SK-N-SH treated with all-trans-retinoic acid at 6 μM for 48 hours (cell line): ENCODE measurements at regions not wholly inside any gene's neighbourhood (a gene's known extent, or its start where the extent isn't known, plus 50 kb on each side); places are given as distances from the start of the nearest gene placed in this dataset.

Experiments
- ATAC-seq: fragments of 200-7000 bp; cut with Tn5 transposase; 3 replicates; pipeline ENCODE4 v1.9.1; 2020; ENCODE audit warnings: mild to moderate bottlenecking, moderate library complexity
- ARNTL ChIP-seq: fragments of 450-650 bp; formaldehyde crosslinking; IDR thresholded peaks from 2 replicates; pipeline ENCODE4 v1.5.0; 2020; ENCODE audit warnings: low read depth, mild to moderate bottlenecking, moderate library complexity, borderline replicate concordance
- BACH2 ChIP-seq: fragments of 250-450 bp; sonication (Bioruptor Pico); IDR thresholded peaks from 2 replicates; pipeline ENCODE4 v1.9.0; 2021; ENCODE audit warnings: mild to moderate bottlenecking, borderline replicate concordance
- CSDC2 ChIP-seq: fragments of 250-450 bp; sonication (Bioruptor Pico); IDR thresholded peaks from 2 replicates; pipeline ENCODE4 v1.5.0; 2020; ENCODE audit warnings: mild to moderate bottlenecking, moderate library complexity
- ESRRG ChIP-seq: fragments of 250-450 bp; sonication (Bioruptor Pico); IDR thresholded peaks from 2 replicates; pipeline ENCODE4 v1.6.1; 2021; ENCODE audit warnings: mild to moderate bottlenecking
- GLIS3 ChIP-seq: fragments of 250-450 bp; sonication (Bioruptor Pico); IDR thresholded peaks from 2 replicates; pipeline ENCODE4 v1.5.0; 2020; ENCODE audit warnings: mild to moderate bottlenecking, moderate library complexity
- ISL1 ChIP-seq: fragments of 250-450 bp; sonication (Bioruptor Pico); IDR thresholded peaks from 2 replicates; pipeline ENCODE4 v2.1.2; 2022; ENCODE audit warnings: mild to moderate bottlenecking, moderate library complexity
- OSR1 ChIP-seq: fragments of 250-450 bp; sonication (Bioruptor Pico); IDR thresholded peaks from 2 replicates; pipeline ENCODE4 v1.8.0; 2022; ENCODE audit warnings: moderate library complexity, mild to moderate bottlenecking, inconsistent platforms
- PPARA ChIP-seq: fragments of 250-450 bp; sonication (Bioruptor Pico); IDR thresholded peaks from 2 replicates; pipeline ENCODE4 v1.5.0; 2020; ENCODE audit warnings: mild to moderate bottlenecking, borderline replicate concordance
- RARB ChIP-seq: fragments of 250-450 bp; sonication (Bioruptor Pico); IDR thresholded peaks from 2 replicates; pipeline ENCODE4 v1.8.0; 2021; ENCODE audit warnings: mild to moderate bottlenecking, moderate library complexity
- TCF4 ChIP-seq: fragments of 250-450 bp; sonication (Bioruptor Pico); IDR thresholded peaks from 2 replicates; pipeline ENCODE4 v1.8.0; 2021; ENCODE audit warnings: mild to moderate bottlenecking, moderate library complexity, borderline replicate concordance
- TOX ChIP-seq: fragments of 250-450 bp; sonication (Bioruptor Pico); IDR thresholded peaks from 2 replicates; pipeline ENCODE4 v1.8.0; 2021; ENCODE audit warnings: mild to moderate bottlenecking, moderate library complexity, borderline replicate concordance
- ZC3H10 ChIP-seq: fragments of 250-450 bp; sonication (Bioruptor Pico); IDR thresholded peaks from 2 replicates; pipeline ENCODE4 v1.5.1; 2021; ENCODE audit warnings: mild to moderate bottlenecking, moderate library complexity
- ZFP30 ChIP-seq: fragments of 450-650 bp; formaldehyde crosslinking; IDR thresholded peaks from 2 replicates; pipeline ENCODE4 v1.5.0; 2022; ENCODE audit warnings: mild to moderate bottlenecking, moderate library complexity
- ZNF565 ChIP-seq: fragments of 450-650 bp; formaldehyde crosslinking; conservative IDR thresholded peaks from 2 replicates; pipeline ENCODE4 v1.5.0; 2020; ENCODE audit warnings: low read depth, mild to moderate bottlenecking, moderate library complexity
- ZNF70 ChIP-seq: fragments of 450-650 bp; formaldehyde crosslinking; IDR thresholded peaks from 2 replicates; pipeline ENCODE4 v1.5.0; 2020; ENCODE audit warnings: mild to moderate bottlenecking, moderate library complexity
- ZNF8 ChIP-seq: fragments of 450-650 bp; formaldehyde crosslinking; IDR thresholded peaks from 2 replicates; pipeline ENCODE4 v1.5.0; 2020; ENCODE audit warnings: mild to moderate bottlenecking, moderate library complexity
- TF ChIP-seq, protein P1 (sequence below): fragments of 250-450 bp; sonication (Bioruptor Pico); IDR thresholded peaks from 2 replicates; pipeline ENCODE4 v1.8.0; 2021; ENCODE audit warnings: low read depth, mild to moderate bottlenecking, moderate library complexity, borderline replicate concordance
- TF ChIP-seq, protein P2 (sequence below): fragments of 250-450 bp; sonication (Bioruptor Pico); IDR thresholded peaks from 2 replicates; pipeline ENCODE4 v1.5.1; 2020; ENCODE audit warnings: low read depth, mild to moderate bottlenecking, moderate library complexity
- TF ChIP-seq, protein P3 (sequence below): fragments of 250-450 bp; sonication (Bioruptor Pico); IDR thresholded peaks from 2 replicates; pipeline ENCODE4 v1.5.0; 2020; ENCODE audit warnings: mild to moderate bottlenecking, moderate library complexity
- TF ChIP-seq, protein P4 (sequence below): fragments of 250-450 bp; sonication (Bioruptor Pico); IDR thresholded peaks from 2 replicates; pipeline ENCODE4 v1.8.0; 2020; ENCODE audit warnings: mild to moderate bottlenecking, moderate library complexity, borderline replicate concordance

DNA sequence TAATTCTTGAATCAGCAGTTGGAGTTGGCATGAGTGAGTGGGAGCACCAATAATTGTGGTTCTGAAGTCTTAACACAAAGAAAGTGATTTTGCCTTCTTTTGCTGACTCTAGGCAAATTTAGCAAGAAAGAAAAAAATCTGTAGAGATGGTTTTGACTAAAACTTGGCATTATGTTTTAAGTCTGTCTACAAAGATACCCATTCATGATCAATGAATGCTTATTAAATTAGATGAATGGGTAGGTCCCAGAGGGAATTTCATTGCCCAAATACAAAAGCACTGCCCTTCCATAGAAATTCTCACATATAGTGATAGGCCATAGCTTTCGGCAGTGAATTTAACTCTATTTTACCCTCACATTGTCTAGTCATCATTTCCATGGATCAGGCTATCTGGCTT is 428.6 kb upstream of the ADAMTSL1 start:
- no peak for TF ChIP-seq ARNTL (CRISPR knock-in tag)
- no peak for TF ChIP-seq TOX (CRISPR knock-in tag)
- no peak for TF ChIP-seq ZC3H10 (CRISPR knock-in tag)
- TF ChIP-seq, protein P1, sequence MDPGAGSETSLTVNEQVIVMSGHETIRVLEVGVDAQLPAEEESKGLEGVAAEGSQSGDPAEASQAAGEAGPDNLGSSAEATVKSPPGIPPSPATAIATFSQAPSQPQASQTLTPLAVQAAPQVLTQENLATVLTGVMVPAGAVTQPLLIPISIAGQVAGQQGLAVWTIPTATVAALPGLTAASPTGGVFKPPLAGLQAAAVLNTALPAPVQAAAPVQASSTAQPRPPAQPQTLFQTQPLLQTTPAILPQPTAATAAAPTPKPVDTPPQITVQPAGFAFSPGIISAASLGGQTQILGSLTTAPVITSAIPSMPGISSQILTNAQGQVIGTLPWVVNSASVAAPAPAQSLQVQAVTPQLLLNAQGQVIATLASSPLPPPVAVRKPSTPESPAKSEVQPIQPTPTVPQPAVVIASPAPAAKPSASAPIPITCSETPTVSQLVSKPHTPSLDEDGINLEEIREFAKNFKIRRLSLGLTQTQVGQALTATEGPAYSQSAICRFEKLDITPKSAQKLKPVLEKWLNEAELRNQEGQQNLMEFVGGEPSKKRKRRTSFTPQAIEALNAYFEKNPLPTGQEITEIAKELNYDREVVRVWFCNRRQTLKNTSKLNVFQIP (CRISPR knock-in tag), result no peak
- TF ChIP-seq ESRRG, result no peak
- TF ChIP-seq, protein P2, sequence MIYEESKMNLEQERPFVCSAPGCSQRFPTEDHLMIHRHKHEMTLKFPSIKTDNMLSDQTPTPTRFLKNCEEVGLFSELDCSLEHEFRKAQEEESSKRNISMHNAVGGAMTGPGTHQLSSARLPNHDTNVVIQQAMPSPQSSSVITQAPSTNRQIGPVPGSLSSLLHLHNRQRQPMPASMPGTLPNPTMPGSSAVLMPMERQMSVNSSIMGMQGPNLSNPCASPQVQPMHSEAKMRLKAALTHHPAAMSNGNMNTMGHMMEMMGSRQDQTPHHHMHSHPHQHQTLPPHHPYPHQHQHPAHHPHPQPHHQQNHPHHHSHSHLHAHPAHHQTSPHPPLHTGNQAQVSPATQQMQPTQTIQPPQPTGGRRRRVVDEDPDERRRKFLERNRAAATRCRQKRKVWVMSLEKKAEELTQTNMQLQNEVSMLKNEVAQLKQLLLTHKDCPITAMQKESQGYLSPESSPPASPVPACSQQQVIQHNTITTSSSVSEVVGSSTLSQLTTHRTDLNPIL (CRISPR knock-in tag), result no peak
- TF ChIP-seq, protein P3, sequence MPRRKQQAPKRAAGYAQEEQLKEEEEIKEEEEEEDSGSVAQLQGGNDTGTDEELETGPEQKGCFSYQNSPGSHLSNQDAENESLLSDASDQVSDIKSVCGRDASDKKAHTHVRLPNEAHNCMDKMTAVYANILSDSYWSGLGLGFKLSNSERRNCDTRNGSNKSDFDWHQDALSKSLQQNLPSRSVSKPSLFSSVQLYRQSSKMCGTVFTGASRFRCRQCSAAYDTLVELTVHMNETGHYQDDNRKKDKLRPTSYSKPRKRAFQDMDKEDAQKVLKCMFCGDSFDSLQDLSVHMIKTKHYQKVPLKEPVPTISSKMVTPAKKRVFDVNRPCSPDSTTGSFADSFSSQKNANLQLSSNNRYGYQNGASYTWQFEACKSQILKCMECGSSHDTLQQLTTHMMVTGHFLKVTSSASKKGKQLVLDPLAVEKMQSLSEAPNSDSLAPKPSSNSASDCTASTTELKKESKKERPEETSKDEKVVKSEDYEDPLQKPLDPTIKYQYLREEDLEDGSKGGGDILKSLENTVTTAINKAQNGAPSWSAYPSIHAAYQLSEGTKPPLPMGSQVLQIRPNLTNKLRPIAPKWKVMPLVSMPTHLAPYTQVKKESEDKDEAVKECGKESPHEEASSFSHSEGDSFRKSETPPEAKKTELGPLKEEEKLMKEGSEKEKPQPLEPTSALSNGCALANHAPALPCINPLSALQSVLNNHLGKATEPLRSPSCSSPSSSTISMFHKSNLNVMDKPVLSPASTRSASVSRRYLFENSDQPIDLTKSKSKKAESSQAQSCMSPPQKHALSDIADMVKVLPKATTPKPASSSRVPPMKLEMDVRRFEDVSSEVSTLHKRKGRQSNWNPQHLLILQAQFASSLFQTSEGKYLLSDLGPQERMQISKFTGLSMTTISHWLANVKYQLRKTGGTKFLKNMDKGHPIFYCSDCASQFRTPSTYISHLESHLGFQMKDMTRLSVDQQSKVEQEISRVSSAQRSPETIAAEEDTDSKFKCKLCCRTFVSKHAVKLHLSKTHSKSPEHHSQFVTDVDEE (CRISPR knock-in tag), result no peak
- no peak for TF ChIP-seq GLIS3 (CRISPR knock-in tag)
- no peak for TF ChIP-seq CSDC2 (CRISPR knock-in tag)
- TF ChIP-seq BACH2, result no peak
- TF ChIP-seq ZFP30 (CRISPR knock-in tag), result no peak
- no peak for TF ChIP-seq ZNF8 (CRISPR knock-in tag)
- no peak for TF ChIP-seq ISL1
- no peak for TF ChIP-seq ZNF70
- TF ChIP-seq TCF4 (CRISPR knock-in tag), result no peak
- TF ChIP-seq RARB (CRISPR knock-in tag), result no peak
- TF ChIP-seq, protein P4, sequence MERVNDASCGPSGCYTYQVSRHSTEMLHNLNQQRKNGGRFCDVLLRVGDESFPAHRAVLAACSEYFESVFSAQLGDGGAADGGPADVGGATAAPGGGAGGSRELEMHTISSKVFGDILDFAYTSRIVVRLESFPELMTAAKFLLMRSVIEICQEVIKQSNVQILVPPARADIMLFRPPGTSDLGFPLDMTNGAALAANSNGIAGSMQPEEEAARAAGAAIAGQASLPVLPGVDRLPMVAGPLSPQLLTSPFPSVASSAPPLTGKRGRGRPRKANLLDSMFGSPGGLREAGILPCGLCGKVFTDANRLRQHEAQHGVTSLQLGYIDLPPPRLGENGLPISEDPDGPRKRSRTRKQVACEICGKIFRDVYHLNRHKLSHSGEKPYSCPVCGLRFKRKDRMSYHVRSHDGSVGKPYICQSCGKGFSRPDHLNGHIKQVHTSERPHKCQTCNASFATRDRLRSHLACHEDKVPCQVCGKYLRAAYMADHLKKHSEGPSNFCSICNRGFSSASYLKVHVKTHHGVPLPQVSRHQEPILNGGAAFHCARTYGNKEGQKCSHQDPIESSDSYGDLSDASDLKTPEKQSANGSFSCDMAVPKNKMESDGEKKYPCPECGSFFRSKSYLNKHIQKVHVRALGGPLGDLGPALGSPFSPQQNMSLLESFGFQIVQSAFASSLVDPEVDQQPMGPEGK (CRISPR knock-in tag), result no peak
- ATAC-seq, result no peak

DNA sequence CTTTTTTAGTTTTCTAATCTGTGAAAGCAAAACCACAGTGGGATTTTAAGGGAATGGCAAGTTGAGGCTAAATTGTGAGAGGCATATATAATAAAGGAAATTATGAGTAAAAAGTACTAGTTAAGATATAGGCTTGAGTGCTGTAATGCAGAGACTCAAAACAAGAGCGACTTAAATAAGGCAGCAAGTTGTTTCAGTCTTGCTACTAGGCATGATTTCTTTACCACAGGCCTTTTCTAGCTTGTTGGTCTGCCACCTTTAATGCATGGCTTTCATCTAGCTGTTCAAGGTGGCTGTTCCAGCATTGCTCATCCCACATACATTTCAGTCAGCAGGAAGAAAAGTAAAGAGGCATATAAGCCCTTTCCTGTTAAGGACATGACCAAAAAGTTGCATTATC is 427.9 kb upstream of the ADAMTSL1 start:
- TF ChIP-seq ZNF565, result no peak
- TF ChIP-seq ZC3H10 (CRISPR knock-in tag), result no peak
- TF ChIP-seq GLIS3 (CRISPR knock-in tag), result no peak
- no peak for TF ChIP-seq ESRRG
- TF ChIP-seq, protein P2 (CRISPR knock-in tag), result no peak
- ATAC-seq, result no peak

DNA sequence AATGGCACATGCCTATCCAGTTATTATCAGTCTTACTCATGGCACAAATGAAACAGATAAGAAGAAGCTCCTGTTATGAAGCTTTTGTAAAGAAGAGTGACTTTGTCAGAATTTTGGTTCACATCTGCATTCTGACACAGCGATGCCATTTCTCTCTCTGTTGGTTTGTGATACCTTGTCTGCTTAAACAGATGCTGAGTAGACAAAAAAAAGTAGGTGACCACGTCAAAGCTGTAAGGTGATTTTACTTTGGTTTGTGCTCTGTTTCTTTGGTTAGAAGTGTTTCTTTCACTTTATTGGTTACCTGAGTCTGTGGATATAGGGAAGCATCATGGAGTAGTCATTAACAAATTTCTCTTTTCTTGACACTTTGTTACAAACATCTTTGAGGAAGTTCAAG is 422.3 kb upstream of the ADAMTSL1 start:
- no peak for ATAC-seq
- TF ChIP-seq, protein P2 (CRISPR knock-in tag), result no peak
- TF ChIP-seq ISL1, result no peak
- TF ChIP-seq TCF4 (CRISPR knock-in tag), result no peak
- no peak for TF ChIP-seq ZNF70
- TF ChIP-seq, protein P4 (CRISPR knock-in tag), result no peak
- no peak for TF ChIP-seq CSDC2 (CRISPR knock-in tag)
- TF ChIP-seq ZC3H10 (CRISPR knock-in tag), result no peak
- TF ChIP-seq, protein P3 (CRISPR knock-in tag), result no peak
- TF ChIP-seq TOX (CRISPR knock-in tag), result no peak
- no peak for TF ChIP-seq BACH2
- no peak for TF ChIP-seq OSR1 (CRISPR knock-in tag)
- no peak for TF ChIP-seq PPARA (CRISPR knock-in tag)
- no peak for TF ChIP-seq ZNF8 (CRISPR knock-in tag)
